Lower lobe of right lung (tissue), 2 donors: ENCODE measurements at regions not wholly inside any gene's neighbourhood (a gene's known extent, or its start where the extent isn't known, plus 50 kb on each side); places are given as distances from the start of the nearest gene placed in this dataset.

ENCODE experiments used
- ATAC-seq, 2 donors: fragments of 200-7000 bp; cut with Tn5 transposase; one replicate each; pipeline ENCODE4 v1.9.1; 2020 to 2022; ENCODE audit warnings: mild to moderate bottlenecking in 2 of 2, moderate library complexity in 2 of 2
- DNase-seq: peaks from one replicate; pipeline ENCODE4 v3.0.0-alpha.2; 2020
- H3K27ac ChIP-seq: fragments of 200-600 bp; one replicate; pipeline ENCODE4 v1.8.0; 2022
- H3K27me3 ChIP-seq: fragments of 200-600 bp; one replicate; pipeline ENCODE4 v1.8.0; 2022; ENCODE audit warnings: low read depth
- H3K36me3 ChIP-seq: fragments of 200-600 bp; one replicate; pipeline ENCODE4 v1.8.0; 2022; ENCODE audit warnings: mild to moderate bottlenecking
- H3K4me1 ChIP-seq: fragments of 200-600 bp; one replicate; pipeline ENCODE4 v1.8.0; 2022
- H3K4me3 ChIP-seq: fragments of 200-600 bp; one replicate; pipeline ENCODE4 v1.8.0; 2022; ENCODE audit warnings: mild to moderate bottlenecking
- H3K9me3 ChIP-seq: fragments of 200-600 bp; one replicate; pipeline ENCODE4 v1.8.0; 2022
- intact Hi-C: fragments of 100-400 bp; cut with DNase I; formaldehyde crosslinking; loops from one replicate; pipeline ENCODE4 v1.11.0; 2022
- TF ChIP-seq, protein P1 (sequence below): fragments of 200-600 bp; IDR thresholded peaks from one replicate; pipeline ENCODE4 v1.8.0; 2022; ENCODE audit warnings: antibody characterized with exemption, mild to moderate bottlenecking
- donor health status: DM: no; HTN: yes; CAD: no; lungs with severe emphysema.

DNA sequence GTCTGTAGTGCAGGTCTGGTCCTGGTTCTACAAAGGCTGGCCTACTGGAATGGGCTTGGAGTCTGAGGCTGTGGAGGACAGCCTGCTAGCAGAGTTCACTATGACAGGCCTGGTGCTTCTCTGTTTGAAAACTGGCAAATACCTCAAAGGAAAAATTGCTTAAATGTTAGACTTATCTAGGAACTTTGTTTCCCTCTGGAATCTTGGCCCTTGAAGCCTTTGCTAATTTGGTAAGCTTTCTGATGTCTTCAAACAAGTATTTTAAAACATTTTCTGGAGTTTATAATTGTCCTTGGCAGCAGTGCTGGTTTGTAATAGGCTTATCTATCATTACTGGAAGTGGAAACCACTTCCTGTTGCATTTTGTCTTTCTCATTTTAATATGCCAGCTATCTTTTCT, 139.7 kb downstream of the TMEM26 start:
- Histone ChIP-seq H3K27ac (no peak overlapping the region), H3K4me3 (no peak overlapping the region), H3K9me3 (no peaks in the 10 kb centered on the region), H3K27me3 (no peaks in the 10 kb centered on the region), H3K4me1 (no peaks in the 10 kb centered on the region), H3K36me3 (no peaks in the 10 kb centered on the region)
- intact Hi-C loops = no loop called here
- DNase-seq (no peak), ATAC-seq (no peak)
- TF ChIP-seq, protein P1, sequence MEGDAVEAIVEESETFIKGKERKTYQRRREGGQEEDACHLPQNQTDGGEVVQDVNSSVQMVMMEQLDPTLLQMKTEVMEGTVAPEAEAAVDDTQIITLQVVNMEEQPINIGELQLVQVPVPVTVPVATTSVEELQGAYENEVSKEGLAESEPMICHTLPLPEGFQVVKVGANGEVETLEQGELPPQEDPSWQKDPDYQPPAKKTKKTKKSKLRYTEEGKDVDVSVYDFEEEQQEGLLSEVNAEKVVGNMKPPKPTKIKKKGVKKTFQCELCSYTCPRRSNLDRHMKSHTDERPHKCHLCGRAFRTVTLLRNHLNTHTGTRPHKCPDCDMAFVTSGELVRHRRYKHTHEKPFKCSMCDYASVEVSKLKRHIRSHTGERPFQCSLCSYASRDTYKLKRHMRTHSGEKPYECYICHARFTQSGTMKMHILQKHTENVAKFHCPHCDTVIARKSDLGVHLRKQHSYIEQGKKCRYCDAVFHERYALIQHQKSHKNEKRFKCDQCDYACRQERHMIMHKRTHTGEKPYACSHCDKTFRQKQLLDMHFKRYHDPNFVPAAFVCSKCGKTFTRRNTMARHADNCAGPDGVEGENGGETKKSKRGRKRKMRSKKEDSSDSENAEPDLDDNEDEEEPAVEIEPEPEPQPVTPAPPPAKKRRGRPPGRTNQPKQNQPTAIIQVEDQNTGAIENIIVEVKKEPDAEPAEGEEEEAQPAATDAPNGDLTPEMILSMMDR = no peak

DNA sequence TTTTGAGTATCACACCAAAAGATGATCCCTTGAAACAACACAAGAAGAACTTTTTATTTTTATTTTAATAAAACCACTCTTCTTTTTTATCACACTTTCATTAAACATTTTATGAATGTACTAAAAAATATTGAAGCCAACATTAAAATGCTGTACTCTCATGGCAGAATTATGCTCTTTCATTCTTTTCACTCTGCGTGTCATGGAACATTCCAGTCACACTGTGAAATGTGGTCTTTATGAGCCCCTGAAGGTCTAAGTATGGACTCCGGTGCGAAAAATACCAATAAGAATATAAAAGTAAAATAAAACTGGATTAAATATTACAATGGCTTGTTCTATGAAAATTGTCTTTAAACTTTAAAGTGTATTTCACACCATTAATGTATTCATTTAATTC, 148.4 kb downstream of the TMEM26 start:
- ATAC-seq (no peak), DNase-seq (no peak)
- intact Hi-C loops = no loop called here
- Histone ChIP-seq H3K27ac (no peak overlapping the region), H3K9me3 (no peaks in the 10 kb centered on the region), H3K27me3 (no peaks in the 10 kb centered on the region), H3K4me1 (no peaks in the 10 kb centered on the region), H3K4me3 (no peak overlapping the region), H3K36me3 (no peaks in the 10 kb centered on the region)
- TF ChIP-seq, protein P1 = no peak

DNA sequence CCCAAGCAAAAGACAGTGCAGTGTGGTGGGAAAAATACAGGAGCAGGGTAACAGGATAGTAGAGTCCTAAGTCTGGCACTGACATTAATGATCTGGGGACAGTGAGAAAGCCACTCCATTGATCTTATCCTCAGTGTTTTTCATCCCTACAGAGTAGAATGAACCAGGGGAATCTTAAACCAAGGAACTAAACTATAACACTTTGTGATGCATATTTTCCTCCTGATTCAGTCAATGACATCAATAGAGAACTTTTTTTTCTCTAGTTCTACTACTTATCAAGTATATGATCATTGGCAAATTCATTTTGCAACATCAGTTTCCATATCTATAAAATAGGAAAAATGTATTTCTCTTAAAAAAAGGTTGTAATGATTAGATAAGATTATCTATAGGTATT, 151.1 kb downstream of the TMEM26 start:
- Histone ChIP-seq H3K4me1 (no peaks in the 10 kb centered on the region), H3K36me3 (no peaks in the 10 kb centered on the region), H3K9me3 (no peaks in the 10 kb centered on the region), H3K27me3 (no peaks in the 10 kb centered on the region), H3K4me3 (no peak overlapping the region), H3K27ac (no peak overlapping the region)
- intact Hi-C loops = no loop called here
- DNase-seq (no peak), ATAC-seq (no peak)
- TF ChIP-seq, protein P1 = no peak

DNA sequence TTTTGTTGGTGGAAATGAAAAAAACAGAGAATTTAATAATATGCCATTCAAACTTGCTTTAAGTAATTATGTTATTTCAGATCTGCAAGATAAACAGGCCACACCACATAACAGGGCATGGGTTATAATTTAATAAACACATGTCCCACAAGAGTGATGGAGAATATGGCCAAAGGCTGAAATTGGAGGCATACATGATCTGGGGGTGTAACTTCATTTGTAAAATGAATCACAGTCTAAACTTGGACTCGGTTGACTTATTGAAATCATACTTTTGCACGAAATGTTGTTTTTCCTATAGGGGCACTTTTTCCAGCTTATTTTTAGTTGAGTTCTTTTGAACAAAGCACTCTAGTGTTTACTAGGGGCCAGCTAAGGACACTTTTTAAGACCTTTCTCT, 151.6 kb downstream of the TMEM26 start:
- Histone ChIP-seq H3K36me3 (no peaks in the 10 kb centered on the region), H3K4me1 (no peaks in the 10 kb centered on the region), H3K4me3 (no peak overlapping the region), H3K9me3 (no peaks in the 10 kb centered on the region), H3K27ac (no peak overlapping the region), H3K27me3 (no peaks in the 10 kb centered on the region)
- intact Hi-C loops = no loop called here
- no peak for DNase-seq
- TF ChIP-seq, protein P1 = no peak
- no peak for ATAC-seq

DNA sequence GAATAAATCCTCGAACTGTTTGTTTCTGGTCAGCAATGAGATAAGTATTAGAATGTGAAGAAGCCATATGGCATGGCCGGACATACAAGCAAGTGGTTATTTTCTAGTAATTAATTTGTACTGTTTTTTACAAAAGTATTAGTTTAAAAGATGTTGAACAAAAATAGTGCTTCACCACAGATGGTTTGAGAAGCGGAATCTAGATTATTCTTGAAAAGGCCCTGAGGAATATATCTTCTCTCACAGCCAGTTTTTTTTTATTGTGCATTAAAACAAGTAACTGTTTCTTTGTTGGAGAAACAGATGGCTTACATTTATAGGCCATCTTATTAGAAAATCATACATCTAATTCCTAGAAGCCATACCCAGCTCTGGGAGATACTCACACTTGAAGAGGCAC, 153.3 kb downstream of the TMEM26 start:
- intact Hi-C loops = no loop called here

More for the DNA sequence above, 153.3 kb downstream of the TMEM26 start:
- H3K36me3 ChIP-seq = no peaks in the 10 kb centered on the region
- no peaks in the 10 kb centered on the region for H3K27me3 ChIP-seq
- H3K9me3 ChIP-seq = no peaks in the 10 kb centered on the region
- DNase-seq (no peak), ATAC-seq (no peak)
- H3K4me3 ChIP-seq = no peak overlapping the region
- no peaks in the 10 kb centered on the region for H3K4me1 ChIP-seq
- H3K27ac ChIP-seq = no peak overlapping the region
- TF ChIP-seq, protein P1 = no peak
